ENCODE measurements at regions not wholly inside any gene's neighbourhood (a gene's known extent, or its start where the extent isn't known, plus 50 kb on each side); places are given as distances from the start of the nearest gene placed in this dataset.
"Not testable (repeated sequence)": the region's sequence is repeated elsewhere in the genome, so short reads cannot be mapped to it uniquely, and the experiment has no call there.

DNA sequence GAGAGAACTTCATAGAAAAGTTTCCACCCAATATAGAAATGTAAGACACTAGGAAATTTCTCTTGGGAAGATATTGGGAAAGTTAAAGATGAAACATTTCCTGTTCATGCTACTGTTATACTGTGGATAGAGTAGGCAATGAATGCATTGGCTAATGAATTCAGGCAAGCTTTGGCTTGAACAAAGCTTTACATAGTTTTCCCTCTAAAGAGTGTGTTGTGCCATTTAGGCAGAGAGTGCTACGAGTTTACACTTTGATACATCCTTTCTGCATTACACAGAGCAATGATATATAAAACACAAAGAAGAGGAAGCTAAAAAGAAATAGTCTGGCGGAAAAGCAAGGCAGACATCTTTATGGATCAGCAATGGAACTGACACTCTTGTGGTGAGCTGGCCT, 125.9 kb upstream of the SHH start:
- intact Hi-C loops (cut with DNase I) = no loop called here

DNA sequence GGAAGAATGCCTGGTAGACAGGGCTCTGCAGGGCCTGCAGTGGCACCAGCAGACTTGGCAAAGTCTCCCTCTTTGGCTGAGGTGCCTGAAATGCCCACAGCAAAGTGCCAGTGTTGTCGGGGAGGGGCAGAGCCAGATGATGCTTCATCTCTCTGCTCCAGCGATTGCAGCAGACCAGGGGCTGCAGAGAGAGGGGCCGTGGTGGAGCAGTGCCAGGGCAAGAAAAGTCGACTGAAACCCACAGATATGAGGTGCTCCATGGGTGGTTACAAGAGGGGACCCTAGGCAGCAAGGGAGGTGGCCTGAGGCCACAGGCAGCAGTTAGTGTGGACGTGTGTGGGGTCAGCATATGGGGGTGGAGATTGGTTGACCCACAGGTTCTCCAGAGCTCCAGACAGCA, 123.5 kb upstream of the SHH start:
- Histone ChIP-seq H3K4me1 (no peaks in the 10 kb centered on the region), H3K4me3 (replicated peaks in 1 of 3) (no peak overlapping the region), H3K27ac (no peak overlapping the region), H3K9me3 (no peaks in the 10 kb centered on the region), H3K36me3 (no peaks in the 10 kb centered on the region), H3K27me3 (no peaks in the 10 kb centered on the region)
- 53% methylated on average over 5 of the region's 5 CpGs for WGBS, 2 donors
- intact Hi-C loops (cut with DNase I) = no loop called here
- TF ChIP-seq POLR2A (IDR thresholded peaks at IDR 0.05) = no peak
- TF ChIP-seq, protein P1, sequence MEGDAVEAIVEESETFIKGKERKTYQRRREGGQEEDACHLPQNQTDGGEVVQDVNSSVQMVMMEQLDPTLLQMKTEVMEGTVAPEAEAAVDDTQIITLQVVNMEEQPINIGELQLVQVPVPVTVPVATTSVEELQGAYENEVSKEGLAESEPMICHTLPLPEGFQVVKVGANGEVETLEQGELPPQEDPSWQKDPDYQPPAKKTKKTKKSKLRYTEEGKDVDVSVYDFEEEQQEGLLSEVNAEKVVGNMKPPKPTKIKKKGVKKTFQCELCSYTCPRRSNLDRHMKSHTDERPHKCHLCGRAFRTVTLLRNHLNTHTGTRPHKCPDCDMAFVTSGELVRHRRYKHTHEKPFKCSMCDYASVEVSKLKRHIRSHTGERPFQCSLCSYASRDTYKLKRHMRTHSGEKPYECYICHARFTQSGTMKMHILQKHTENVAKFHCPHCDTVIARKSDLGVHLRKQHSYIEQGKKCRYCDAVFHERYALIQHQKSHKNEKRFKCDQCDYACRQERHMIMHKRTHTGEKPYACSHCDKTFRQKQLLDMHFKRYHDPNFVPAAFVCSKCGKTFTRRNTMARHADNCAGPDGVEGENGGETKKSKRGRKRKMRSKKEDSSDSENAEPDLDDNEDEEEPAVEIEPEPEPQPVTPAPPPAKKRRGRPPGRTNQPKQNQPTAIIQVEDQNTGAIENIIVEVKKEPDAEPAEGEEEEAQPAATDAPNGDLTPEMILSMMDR (IDR thresholded peaks at IDR 0.05) = no peak
- no peak for DNase-seq

More for the DNA sequence above, 125.9 kb upstream of the SHH start:
- Histone ChIP-seq H3K9me3 (no peaks in the 10 kb centered on the region), H3K27me3 (no peaks in the 10 kb centered on the region), H3K27ac (no peak overlapping the region), H3K4me1 (no peaks in the 10 kb centered on the region), H3K4me3 (replicated peaks in 1 of 3) (no peak overlapping the region), H3K36me3 (no peaks in the 10 kb centered on the region)
- TF ChIP-seq, protein P1 (IDR thresholded peaks at IDR 0.05) = no peak
- no peak for TF ChIP-seq POLR2A (IDR thresholded peaks at IDR 0.05)
- DNase-seq = no peak
- WGBS, 2 donors = 47 to 68% methylated on average over 2 of the region's 2 CpGs

DNA sequence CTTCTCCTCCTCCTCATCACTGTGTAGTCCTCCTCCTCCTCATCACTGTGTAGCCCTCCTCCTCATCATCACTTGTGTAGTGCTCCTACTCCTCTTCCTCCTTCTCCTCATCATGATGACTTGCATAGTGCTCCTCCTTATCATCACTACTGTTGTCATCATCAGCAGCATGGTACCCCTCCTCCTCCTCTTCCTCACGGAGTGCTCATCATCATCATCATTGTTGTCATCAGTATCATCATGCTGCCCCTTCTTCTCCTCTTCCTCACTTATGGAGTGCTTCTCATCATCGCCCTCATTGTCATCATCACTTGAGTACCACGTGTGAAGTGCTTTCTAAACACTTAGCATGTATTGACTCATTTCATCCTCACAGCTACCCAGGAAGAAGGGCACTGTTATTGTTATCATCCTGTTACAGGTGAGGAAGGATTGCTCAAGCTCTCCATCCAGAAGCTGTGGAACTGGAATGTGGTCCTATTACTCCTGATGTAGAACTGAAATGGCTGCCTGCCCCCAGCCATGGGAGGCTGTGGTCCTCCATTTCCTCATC, 122.8 kb upstream of the SHH start:
- Histone ChIP-seq H3K9me3 (no peaks in the 10 kb centered on the region), H3K4me1 (no peaks in the 10 kb centered on the region), H3K27me3 (no peaks in the 10 kb centered on the region), H3K27ac (no peak overlapping the region), H3K36me3 (no peaks in the 10 kb centered on the region), H3K4me3 (replicated peaks in 1 of 3) (no peak overlapping the region)
- no peak for TF ChIP-seq POLR2A (IDR thresholded peaks at IDR 0.05)
- TF ChIP-seq, protein P1 (IDR thresholded peaks at IDR 0.05) = no peak
- no peak for DNase-seq
- 78 to 79% methylated on average over 3 of the region's 3 CpGs for WGBS, 2 donors
- intact Hi-C loops (cut with DNase I) = no loop called here

DNA sequence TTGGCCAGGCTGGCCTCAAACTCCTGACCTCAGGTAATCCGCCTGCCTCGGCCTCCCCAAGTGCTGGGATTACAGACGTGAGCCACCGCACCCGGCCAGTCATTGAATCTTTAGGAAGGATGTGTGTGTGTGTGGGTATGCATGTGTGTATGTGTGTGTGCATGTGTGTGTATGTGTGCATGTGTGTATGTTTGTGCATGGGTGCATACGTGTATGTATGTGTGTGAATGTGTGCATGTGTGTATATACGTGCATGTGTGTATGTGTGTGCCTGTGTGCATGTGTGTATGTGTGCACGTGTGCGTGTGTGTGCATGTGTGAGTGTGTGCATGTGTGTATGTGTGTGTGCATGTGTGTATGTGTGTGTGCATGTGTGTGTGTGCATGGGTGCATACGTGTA, 120.1 kb upstream of the SHH start:
- intact Hi-C loops (cut with DNase I); DNase-seq; H3K9me3 ChIP-seq; H3K27me3 ChIP-seq; H3K27ac ChIP-seq; H3K4me1 ChIP-seq; H3K4me3 ChIP-seq (replicated peaks in 1 of 3); H3K36me3 ChIP-seq: not testable (repeated sequence)
- 80 to 88% methylated on average over 7 to 9 of the region's 10 CpGs for WGBS, 2 donors

DNA sequence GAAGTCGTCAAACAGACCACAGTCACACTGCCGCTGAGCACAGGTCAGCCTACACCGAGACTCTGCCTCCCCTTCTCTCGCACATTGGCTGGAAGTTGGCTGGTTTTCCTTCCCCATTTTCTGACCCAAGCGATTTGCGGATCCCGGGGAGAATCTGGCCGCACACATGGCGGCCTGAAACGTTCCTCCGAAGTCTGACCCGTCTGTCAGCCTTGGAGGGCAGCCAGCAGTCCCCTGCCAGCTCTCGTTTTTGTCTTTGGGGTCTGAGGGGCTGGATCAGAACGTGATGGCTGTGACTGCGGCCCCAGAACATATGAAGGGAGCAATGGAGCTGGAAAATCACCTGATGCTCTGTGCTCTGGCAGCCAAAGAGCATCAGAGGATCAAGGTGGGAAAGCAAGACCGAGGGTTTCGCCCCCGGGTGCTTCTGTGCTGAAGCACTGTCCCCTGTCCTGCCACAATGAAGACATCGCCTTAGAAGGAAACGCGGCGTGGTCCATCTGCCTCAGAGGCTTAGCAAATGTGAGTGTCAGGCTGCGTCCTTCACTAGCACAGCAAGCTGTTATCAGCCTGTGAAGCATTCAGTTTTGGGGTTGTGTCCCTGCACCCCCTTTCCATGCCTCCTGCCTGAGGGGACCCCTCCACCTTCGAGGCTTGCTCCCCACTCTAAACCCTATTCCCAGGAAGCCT, 119.3 kb upstream of the SHH start:
- Histone ChIP-seq H3K27me3 (no peaks in the 10 kb centered on the region), H3K9me3 (no peaks in the 10 kb centered on the region), H3K4me1 (no peaks in the 10 kb centered on the region), H3K4me3 (replicated peaks in 1 of 3) (no peak overlapping the region), H3K27ac (no peak overlapping the region), H3K36me3 (no peaks in the 10 kb centered on the region)
- TF ChIP-seq, protein P1 (IDR thresholded peaks at IDR 0.05) = no peak
- no peak for TF ChIP-seq POLR2A (IDR thresholded peaks at IDR 0.05)
- no peak for DNase-seq
- intact Hi-C loops (cut with DNase I) = no loop called here
- 82 to 84% methylated on average over 24 of the region's 24 CpGs for WGBS, 2 donors

All from thyroid gland (tissue), 4 donors.